SK-N-SH (cell line): ENCODE measurements at regions not wholly inside any gene's neighbourhood (a gene's known extent, or its start where the extent isn't known, plus 50 kb on each side); places are given as distances from the start of the nearest gene placed in this dataset.

Experiments used
- CTCF ChIA-PET: fragments of 300-600, 350-600 bp; formaldehyde crosslinking; extraction: SDS; loops from one replicate; lab custom pipeline; 2021; lab: Yijun Ruan, JAX
- POLR2A ChIA-PET: fragments of 350-600 bp; sonication (Branson Sonifier 250); formaldehyde crosslinking; extraction: SDS; loops from one replicate; lab custom pipeline; 2020; ENCODE audit warnings: antibody characterized with exemption, inconsistent platforms; lab: Yijun Ruan, JAX
- DNase-seq: peaks from one replicate; pipeline ENCODE4 v3.0.0; 2012
- H2AFZ ChIP-seq: fragments of 200-600 bp; sonication (generic); 2 replicates; pipeline ENCODE4 v1.8.1; 2016; ENCODE audit warnings: antibody characterized with exemption, mild to moderate bottlenecking, low read depth
- H3F3A ChIP-seq: fragments of 200-600 bp; sonication (generic); replicated peaks from 2 replicates; pipeline ENCODE3; 2016; ENCODE audit warnings: antibody characterized with exemption, mild to moderate bottlenecking; ENCODE audit not compliant: insufficient read depth
- H3K27ac ChIP-seq, 2 experiments: fragments of 200-500 bp in 1 of 2; fragments of 200-600 bp in 1 of 2; sonication (Bioruptor generic) in 1 of 2; sonication (generic), shearing (Covaris generic) in 1 of 2; 2 replicates each; pipeline versions ENCODE4 v1.5.1 to v1.6.1; 2014 to 2016; ENCODE audit warnings: low read depth in 2 of 2, inconsistent platforms in 1 of 2, low read length in 1 of 2, mild to moderate bottlenecking in 1 of 2, mixed read lengths in 1 of 2
- H3K27me3 ChIP-seq: fragments of 200-600 bp; sonication (generic), shearing (Covaris generic); 2 replicates; pipeline ENCODE4 v1.6.1; 2016; ENCODE audit warnings: mixed run types; ENCODE audit not compliant: insufficient read depth
- H3K36me3 ChIP-seq, 2 experiments: fragments of 200-500 bp in 1 of 2; fragments of 200-600 bp in 1 of 2; sonication (Bioruptor generic) in 1 of 2; sonication (generic) in 1 of 2; replicated peaks in 1 of 2; 2 replicates each; pipeline versions ENCODE3 to v1.5.1; 2014 to 2016; ENCODE audit warnings: low read length in 1 of 2, mild to moderate bottlenecking in 1 of 2; ENCODE audit not compliant: insufficient read depth in 2 of 2, control insufficient read depth in 1 of 2
- H3K4me1 ChIP-seq, 2 experiments: fragments of 200-500 bp in 1 of 2; fragments of 200-600 bp in 1 of 2; sonication (Bioruptor generic) in 1 of 2; sonication (generic), shearing (Covaris generic) in 1 of 2; 2 replicates each; pipeline versions ENCODE4 v1.5.1 to v1.6.1; 2014 to 2016; ENCODE audit warnings: low read depth in 1 of 2, low read length in 1 of 2, mixed run types in 1 of 2; ENCODE audit not compliant: insufficient read depth in 2 of 2, control insufficient read depth in 1 of 2
- H3K4me2 ChIP-seq: fragments of 200-600 bp; sonication (generic), shearing (Covaris generic); 2 replicates; pipeline ENCODE4 v1.6.1; 2017; ENCODE audit warnings: mixed run types
- H3K4me3 ChIP-seq, 2 experiments: fragments of 200-500 bp in 1 of 2; fragments of 200-600 bp in 1 of 2; sonication (Bioruptor generic) in 1 of 2; sonication (generic), shearing (Covaris generic) in 1 of 2; 2 replicates each; pipeline versions ENCODE4 v1.5.1 to v1.8.1; 2014 to 2016; ENCODE audit warnings: low read depth in 2 of 2, inconsistent platforms in 1 of 2, low read length in 1 of 2, mild to moderate bottlenecking in 1 of 2, mixed read lengths in 1 of 2, moderate library complexity in 1 of 2
- H3K79me2 ChIP-seq: fragments of 200-600 bp; sonication (generic); 2 replicates; pipeline ENCODE4 v1.8.1; 2017; ENCODE audit warnings: mild to moderate bottlenecking; ENCODE audit not compliant: insufficient read depth
- H3K9ac ChIP-seq: fragments of 200-600 bp; sonication (generic); 2 replicates; pipeline ENCODE4 v1.6.1; 2017; ENCODE audit warnings: mixed run types
- H3K9me2 ChIP-seq: fragments of 200-600 bp; sonication (generic); 2 replicates; pipeline ENCODE4 v1.6.1; 2017; ENCODE audit warnings: mixed run types
- H3K9me3 ChIP-seq: fragments of 200-600 bp; sonication (generic); 2 replicates; pipeline ENCODE4 v1.6.1; 2017; ENCODE audit warnings: mixed run types, mild to moderate bottlenecking, moderate library complexity
- H4K20me1 ChIP-seq: fragments of 200-600 bp; sonication (generic); 2 replicates; pipeline ENCODE4 v1.6.1; 2017; ENCODE audit warnings: mild to moderate bottlenecking, mixed run types; ENCODE audit not compliant: insufficient read depth
- CHD2 ChIP-seq: fragments of 150-350 bp; IDR thresholded peaks from 2 replicates; pipeline ENCODE4 v1.6.1; 2018; ENCODE audit warnings: low read length; ENCODE audit not compliant: partially characterized antibody
- FOSL2 ChIP-seq: IDR thresholded peaks from 2 replicates; pipeline ENCODE4 v1.4.0; 2012; ENCODE audit warnings: low read depth, mild to moderate bottlenecking, moderate library complexity, borderline replicate concordance
- FOXJ3 ChIP-seq: sonication (generic); formaldehyde crosslinking; IDR thresholded peaks from 2 replicates; pipeline ENCODE4 v1.5.1; 2020; ENCODE audit warnings: mild to moderate bottlenecking, missing genetic modification reagents
- FOXM1 ChIP-seq: IDR thresholded peaks from 2 replicates; pipeline ENCODE4 v1.4.0; 2012; ENCODE audit warnings: low read depth, mild to moderate bottlenecking
- GATA2 ChIP-seq: sonication (generic); formaldehyde crosslinking; IDR thresholded peaks from 2 replicates; pipeline ENCODE4 v1.5.0; 2020; ENCODE audit warnings: mild to moderate bottlenecking, missing genetic modification reagents
- JUND ChIP-seq: IDR thresholded peaks from 2 replicates; pipeline ENCODE4 v1.4.0; 2012
- MXI1 ChIP-seq: IDR thresholded peaks from 2 replicates; pipeline ENCODE4 v1.6.1; 2012; ENCODE audit warnings: mild to moderate bottlenecking, low read depth, low read length, improper control_type of control experiment
- NFIC ChIP-seq: IDR thresholded peaks from 2 replicates; pipeline ENCODE4 v1.4.0; 2012; ENCODE audit warnings: borderline replicate concordance
- NRF1 ChIP-seq: IDR thresholded peaks from 2 replicates; pipeline ENCODE4 v1.6.1; 2012; ENCODE audit warnings: low read depth, mild to moderate bottlenecking, low read length
- RAD21 ChIP-seq: IDR thresholded peaks from 2 replicates; pipeline ENCODE4 v1.6.1; 2012; ENCODE audit warnings: mild to moderate bottlenecking, low read length
- RCOR1 ChIP-seq: fragments of 150-350 bp; IDR thresholded peaks from 2 replicates; pipeline ENCODE4 v1.6.1; 2017; ENCODE audit warnings: antibody characterized with exemption, low read length
- TAF1 ChIP-seq: IDR thresholded peaks from 2 replicates; pipeline ENCODE4 v1.6.1; 2012; ENCODE audit warnings: low read depth, mild to moderate bottlenecking, low read length, moderate library complexity, borderline replicate concordance
- YY1 ChIP-seq: IDR thresholded peaks from 2 replicates; pipeline ENCODE4 v1.4.0; 2012; ENCODE audit warnings: low read depth, mild to moderate bottlenecking
- WGBS: methylation state at CpG from one replicate; pipeline ENCODE4 v1.1.6; 2017; ENCODE audit warnings: low lambda C conversion rate; 5-methylcytosine and 5-hydroxymethylcytosine counted together
- TF ChIP-seq, protein P1 (sequence below): fragments of 150-350 bp; IDR thresholded peaks from 2 replicates; pipeline ENCODE4 v1.6.1; 2017; ENCODE audit warnings: antibody characterized with exemption, low read length, low read depth, borderline replicate concordance
- TF ChIP-seq, protein P2 (sequence below): IDR thresholded peaks from 2 replicates; pipeline ENCODE4 v1.6.1; 2012; ENCODE audit warnings: mild to moderate bottlenecking, low read depth, low read length, moderate library complexity
- TF ChIP-seq, protein P3 (sequence below): IDR thresholded peaks from 2 replicates; pipeline ENCODE4 v1.4.0; 2012; ENCODE audit warnings: low read depth, borderline replicate concordance
- TF ChIP-seq, protein P4 (sequence below): IDR thresholded peaks from 2 replicates; pipeline ENCODE4 v1.4.0; 2012; ENCODE audit warnings: low read depth, borderline replicate concordance
- TF ChIP-seq, protein P5 (sequence below): fragments of 200-600 bp; sonication (generic); IDR thresholded peaks from 2 replicates; pipeline ENCODE4 v1.6.1; 2017; ENCODE audit warnings: antibody characterized with exemption, mild to moderate bottlenecking, moderate library complexity

DNA sequence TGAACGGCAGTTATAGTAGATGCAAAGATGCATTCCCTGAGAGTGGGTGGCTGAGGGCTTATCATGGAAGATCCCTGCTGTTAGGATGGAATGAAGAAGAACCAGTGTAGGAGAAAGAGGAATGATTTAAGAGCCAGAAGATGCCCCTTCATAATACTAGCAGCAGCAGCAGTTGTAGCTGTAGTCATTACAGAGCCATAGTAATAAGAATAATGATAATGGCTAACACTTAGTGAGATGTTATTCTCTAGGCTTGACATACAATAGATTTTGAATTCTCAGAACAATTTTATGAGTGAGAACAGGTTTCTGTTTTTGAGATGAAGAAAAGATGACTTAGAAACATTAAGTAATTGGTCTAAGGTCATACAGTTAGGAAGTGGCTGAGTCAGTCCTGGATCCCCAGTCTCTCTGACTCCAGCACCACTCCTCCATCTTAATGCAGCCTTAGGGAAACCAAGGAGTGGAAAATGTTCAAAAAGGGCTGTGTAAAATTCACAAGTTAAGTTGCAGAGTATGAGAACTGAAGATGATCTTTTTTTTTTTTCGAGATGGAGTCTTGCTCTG, 459.4 kb upstream of the SGCD start (continued):
- no peak for TF ChIP-seq TAF1

DNA sequence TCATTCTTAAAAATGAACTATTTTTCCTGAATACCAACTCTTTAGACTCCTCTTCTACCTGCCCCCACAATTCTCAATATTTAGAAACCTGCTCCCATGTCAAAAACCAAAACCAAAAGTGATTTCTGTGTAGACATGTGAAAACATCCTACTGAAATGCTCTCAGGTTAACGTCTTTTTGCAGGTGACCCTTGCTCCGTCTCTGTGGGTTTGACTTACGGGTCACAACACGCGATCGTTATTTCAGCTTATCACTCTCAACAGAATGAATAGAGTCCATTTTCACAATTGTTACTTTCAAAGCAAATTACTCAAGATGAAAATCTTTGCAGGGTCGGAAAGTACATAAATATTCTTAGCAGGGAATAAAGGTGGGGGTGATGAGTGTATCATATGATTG, 456.3 kb upstream of the SGCD start:
- Histone ChIP-seq H2AFZ (no peak overlapping the region), H3K79me2 (no peaks in the 10 kb centered on the region), H3K27me3 (no peaks in the 10 kb centered on the region), H3K9ac (no peak overlapping the region), H3K27ac (no peak overlapping the region), H3K9me3 (no peaks in the 10 kb centered on the region), H3F3A (no peaks in the 10 kb centered on the region), H3K4me2 (no peak overlapping the region), H3K36me3 (no peaks in the 10 kb centered on the region), H3K4me1 (no peaks in the 10 kb centered on the region; a peak in 2 of 4 replicates), H3K4me3 (no peak overlapping the region), H3K9me2 (no peaks in the 10 kb centered on the region), H4K20me1 (no peaks in the 10 kb centered on the region)
- ChIA-PET CTCF (no interaction called here), POLR2A (no interaction called here)
- no peak for DNase-seq
- TF ChIP-seq NFIC (no peak), GATA2 (no peak), RAD21 (no peak), NRF1 (no peak)
- TF ChIP-seq, protein P1, sequence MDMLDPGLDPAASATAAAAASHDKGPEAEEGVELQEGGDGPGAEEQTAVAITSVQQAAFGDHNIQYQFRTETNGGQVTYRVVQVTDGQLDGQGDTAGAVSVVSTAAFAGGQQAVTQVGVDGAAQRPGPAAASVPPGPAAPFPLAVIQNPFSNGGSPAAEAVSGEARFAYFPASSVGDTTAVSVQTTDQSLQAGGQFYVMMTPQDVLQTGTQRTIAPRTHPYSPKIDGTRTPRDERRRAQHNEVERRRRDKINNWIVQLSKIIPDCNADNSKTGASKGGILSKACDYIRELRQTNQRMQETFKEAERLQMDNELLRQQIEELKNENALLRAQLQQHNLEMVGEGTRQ, result no peak
- 59% methylated on average over 7 of the region's 7 CpGs for WGBS

DNA sequence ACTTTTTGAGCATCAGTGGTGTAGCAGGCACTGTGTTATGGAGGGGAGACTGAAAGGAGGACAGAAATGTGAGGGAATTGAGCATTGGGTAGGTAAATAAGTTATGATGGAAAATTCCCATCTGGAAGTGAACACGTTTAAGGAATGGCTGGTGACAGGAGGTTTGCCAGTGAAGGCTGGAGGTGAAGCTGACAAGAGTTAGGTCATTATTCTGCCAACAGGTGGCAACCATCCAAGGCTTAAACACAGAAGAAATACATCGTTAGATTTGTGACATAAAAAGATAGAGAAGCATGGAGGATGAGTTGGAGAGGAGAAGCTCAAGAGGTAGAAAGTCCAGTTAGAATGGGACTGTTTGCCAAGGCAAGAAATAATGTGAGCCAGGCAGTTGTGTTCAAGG, 455.3 kb upstream of the SGCD start:
- Histone ChIP-seq H3K36me3 (no peaks in the 10 kb centered on the region), H3K9me2 (no peaks in the 10 kb centered on the region), H3K27me3 (no peaks in the 10 kb centered on the region), H3K4me3 (no peak overlapping the region), H3K27ac (no peak overlapping the region), H3K9ac (no peak overlapping the region), H3K79me2 (no peaks in the 10 kb centered on the region), H3F3A (no peaks in the 10 kb centered on the region), H3K4me1 (no peaks in the 10 kb centered on the region; a peak in 2 of 4 replicates), H4K20me1 (no peaks in the 10 kb centered on the region), H2AFZ (no peak overlapping the region), H3K4me2 (no peak overlapping the region), H3K9me3 (no peaks in the 10 kb centered on the region)
- no peak for DNase-seq
- ChIA-PET CTCF (no interaction called here), POLR2A (no interaction called here)
- 25% methylated on average over 2 of the region's 2 CpGs for WGBS
- TF ChIP-seq, protein P2, sequence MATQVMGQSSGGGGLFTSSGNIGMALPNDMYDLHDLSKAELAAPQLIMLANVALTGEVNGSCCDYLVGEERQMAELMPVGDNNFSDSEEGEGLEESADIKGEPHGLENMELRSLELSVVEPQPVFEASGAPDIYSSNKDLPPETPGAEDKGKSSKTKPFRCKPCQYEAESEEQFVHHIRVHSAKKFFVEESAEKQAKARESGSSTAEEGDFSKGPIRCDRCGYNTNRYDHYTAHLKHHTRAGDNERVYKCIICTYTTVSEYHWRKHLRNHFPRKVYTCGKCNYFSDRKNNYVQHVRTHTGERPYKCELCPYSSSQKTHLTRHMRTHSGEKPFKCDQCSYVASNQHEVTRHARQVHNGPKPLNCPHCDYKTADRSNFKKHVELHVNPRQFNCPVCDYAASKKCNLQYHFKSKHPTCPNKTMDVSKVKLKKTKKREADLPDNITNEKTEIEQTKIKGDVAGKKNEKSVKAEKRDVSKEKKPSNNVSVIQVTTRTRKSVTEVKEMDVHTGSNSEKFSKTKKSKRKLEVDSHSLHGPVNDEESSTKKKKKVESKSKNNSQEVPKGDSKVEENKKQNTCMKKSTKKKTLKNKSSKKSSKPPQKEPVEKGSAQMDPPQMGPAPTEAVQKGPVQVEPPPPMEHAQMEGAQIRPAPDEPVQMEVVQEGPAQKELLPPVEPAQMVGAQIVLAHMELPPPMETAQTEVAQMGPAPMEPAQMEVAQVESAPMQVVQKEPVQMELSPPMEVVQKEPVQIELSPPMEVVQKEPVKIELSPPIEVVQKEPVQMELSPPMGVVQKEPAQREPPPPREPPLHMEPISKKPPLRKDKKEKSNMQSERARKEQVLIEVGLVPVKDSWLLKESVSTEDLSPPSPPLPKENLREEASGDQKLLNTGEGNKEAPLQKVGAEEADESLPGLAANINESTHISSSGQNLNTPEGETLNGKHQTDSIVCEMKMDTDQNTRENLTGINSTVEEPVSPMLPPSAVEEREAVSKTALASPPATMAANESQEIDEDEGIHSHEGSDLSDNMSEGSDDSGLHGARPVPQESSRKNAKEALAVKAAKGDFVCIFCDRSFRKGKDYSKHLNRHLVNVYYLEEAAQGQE, result no peak
- TF ChIP-seq, protein P3, sequence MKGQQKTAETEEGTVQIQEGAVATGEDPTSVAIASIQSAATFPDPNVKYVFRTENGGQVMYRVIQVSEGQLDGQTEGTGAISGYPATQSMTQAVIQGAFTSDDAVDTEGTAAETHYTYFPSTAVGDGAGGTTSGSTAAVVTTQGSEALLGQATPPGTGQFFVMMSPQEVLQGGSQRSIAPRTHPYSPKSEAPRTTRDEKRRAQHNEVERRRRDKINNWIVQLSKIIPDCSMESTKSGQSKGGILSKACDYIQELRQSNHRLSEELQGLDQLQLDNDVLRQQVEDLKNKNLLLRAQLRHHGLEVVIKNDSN, result no peak
- TF ChIP-seq YY1 (no peak), FOSL2 (no peak), MXI1 (no peak), FOXM1 (no peak), RCOR1 (no peak), JUND (no peak), CHD2 (no peak), FOXJ3 (no peak)
- TF ChIP-seq, protein P4, sequence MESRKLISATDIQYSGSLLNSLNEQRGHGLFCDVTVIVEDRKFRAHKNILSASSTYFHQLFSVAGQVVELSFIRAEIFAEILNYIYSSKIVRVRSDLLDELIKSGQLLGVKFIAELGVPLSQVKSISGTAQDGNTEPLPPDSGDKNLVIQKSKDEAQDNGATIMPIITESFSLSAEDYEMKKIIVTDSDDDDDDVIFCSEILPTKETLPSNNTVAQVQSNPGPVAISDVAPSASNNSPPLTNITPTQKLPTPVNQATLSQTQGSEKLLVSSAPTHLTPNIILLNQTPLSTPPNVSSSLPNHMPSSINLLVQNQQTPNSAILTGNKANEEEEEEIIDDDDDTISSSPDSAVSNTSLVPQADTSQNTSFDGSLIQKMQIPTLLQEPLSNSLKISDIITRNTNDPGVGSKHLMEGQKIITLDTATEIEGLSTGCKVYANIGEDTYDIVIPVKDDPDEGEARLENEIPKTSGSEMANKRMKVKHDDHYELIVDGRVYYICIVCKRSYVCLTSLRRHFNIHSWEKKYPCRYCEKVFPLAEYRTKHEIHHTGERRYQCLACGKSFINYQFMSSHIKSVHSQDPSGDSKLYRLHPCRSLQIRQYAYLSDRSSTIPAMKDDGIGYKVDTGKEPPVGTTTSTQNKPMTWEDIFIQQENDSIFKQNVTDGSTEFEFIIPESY, result no peak
- TF ChIP-seq, protein P5, sequence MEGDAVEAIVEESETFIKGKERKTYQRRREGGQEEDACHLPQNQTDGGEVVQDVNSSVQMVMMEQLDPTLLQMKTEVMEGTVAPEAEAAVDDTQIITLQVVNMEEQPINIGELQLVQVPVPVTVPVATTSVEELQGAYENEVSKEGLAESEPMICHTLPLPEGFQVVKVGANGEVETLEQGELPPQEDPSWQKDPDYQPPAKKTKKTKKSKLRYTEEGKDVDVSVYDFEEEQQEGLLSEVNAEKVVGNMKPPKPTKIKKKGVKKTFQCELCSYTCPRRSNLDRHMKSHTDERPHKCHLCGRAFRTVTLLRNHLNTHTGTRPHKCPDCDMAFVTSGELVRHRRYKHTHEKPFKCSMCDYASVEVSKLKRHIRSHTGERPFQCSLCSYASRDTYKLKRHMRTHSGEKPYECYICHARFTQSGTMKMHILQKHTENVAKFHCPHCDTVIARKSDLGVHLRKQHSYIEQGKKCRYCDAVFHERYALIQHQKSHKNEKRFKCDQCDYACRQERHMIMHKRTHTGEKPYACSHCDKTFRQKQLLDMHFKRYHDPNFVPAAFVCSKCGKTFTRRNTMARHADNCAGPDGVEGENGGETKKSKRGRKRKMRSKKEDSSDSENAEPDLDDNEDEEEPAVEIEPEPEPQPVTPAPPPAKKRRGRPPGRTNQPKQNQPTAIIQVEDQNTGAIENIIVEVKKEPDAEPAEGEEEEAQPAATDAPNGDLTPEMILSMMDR, result no peak
